ENCODE measurements at regions not wholly inside any gene's neighbourhood (a gene's known extent, or its start where the extent isn't known, plus 50 kb on each side); places are given as distances from the start of the nearest gene placed in this dataset.

GRCh38 chr3:117540597-117540996 is 831.0 kb downstream of the TUSC7 start:
- TF ChIP-seq CTCF (IDR thresholded peaks at IDR 0.05), result no peak
- TF ChIP-seq POLR2AphosphoS5 (IDR thresholded peaks at IDR 0.05), result no peak
- no peak for TF ChIP-seq EP300 (IDR thresholded peaks at IDR 0.05; ENCODE audit: low read depth)
- no peak for TF ChIP-seq POLR2A (IDR thresholded peaks at IDR 0.05)

Data from transverse colon (tissue), 4 donors.